ENCODE measurements at regions not wholly inside any gene's neighbourhood (a gene's known extent, or its start where the extent isn't known, plus 50 kb on each side); places are given as distances from the start of the nearest gene placed in this dataset.

- H3K36me3 ChIP-seq (ENCODE audit: control insufficient read depth in 1 of 2, insufficient read depth in 2 of 2, low read depth in 1 of 2, low read length in 2 of 2) = no peaks in the 10 kb centered on the region
- no peak overlapping the region for H4K8ac ChIP-seq (ENCODE audit: low read length)
- no peaks in the 10 kb centered on the region for H3K27me3 ChIP-seq (ENCODE audit: control insufficient read depth in 1 of 2, insufficient read depth in 1 of 2, low read length in 2 of 2)
- no peak overlapping the region for H4K91ac ChIP-seq (ENCODE audit: low read length)
- no CpG with 5 or more reads among the region's 2 CpGs for WGBS
- H3K9me3 ChIP-seq (ENCODE audit: control insufficient read depth, low read length) = peaks cover 31% of the 10 kb centered on the region
- no peak for DNase-seq
- H3K18ac ChIP-seq (ENCODE audit: low read depth in 1 of 2, low read length in 2 of 2) = no peak overlapping the region
- H2BK5ac ChIP-seq (ENCODE audit: low read depth, low read length, poor library complexity, severe bottlenecking) = no peak overlapping the region
- no peak overlapping the region for H2BK120ac ChIP-seq (ENCODE audit: low read depth, low read length)
- no peak overlapping the region for H3K27ac ChIP-seq (ENCODE audit: low read length, poor library complexity, severe bottlenecking)
- no peak overlapping the region for H3K4ac ChIP-seq (ENCODE audit: low read depth in 1 of 2, low read length in 2 of 2)
- no peak overlapping the region for H2AK5ac ChIP-seq (ENCODE audit: low read length, severe bottlenecking)
- H3K79me1 ChIP-seq (replicated peaks; ENCODE audit: low read length, poor library complexity, severe bottlenecking) = no peaks in the 10 kb centered on the region
- H3K4me1 ChIP-seq (ENCODE audit: control insufficient read depth, insufficient read depth, low read depth, low read length) = no peaks in the 10 kb centered on the region
- H2AFZ ChIP-seq (ENCODE audit: low read depth, low read length) = no peak overlapping the region
- no peak overlapping the region for H3K4me2 ChIP-seq (ENCODE audit: low read length, poor library complexity, severe bottlenecking)
- no peak overlapping the region for H3K14ac ChIP-seq (ENCODE audit: low read length in 2 of 2)
- no peak overlapping the region for H3K9ac ChIP-seq (ENCODE audit: low read length)
- no peak overlapping the region for H3K4me3 ChIP-seq (ENCODE audit: insufficient read depth in 1 of 2, low read depth in 1 of 2, low read length in 2 of 2)
- H2BK15ac ChIP-seq (ENCODE audit: low read depth, poor library complexity, severe bottlenecking) = no peak overlapping the region
- no peak overlapping the region for H2BK12ac ChIP-seq (ENCODE audit: low read length in 2 of 2)
- H3K23ac ChIP-seq (ENCODE audit: low read length in 2 of 2) = no peak overlapping the region
Measured at GRCh38 chrX:99494668-99495067, 915.4 kb downstream of the PCDH19 start.

GRCh38 chrX:99480728-99481127 lies 929.3 kb downstream of the PCDH19 start:
- H3K9ac ChIP-seq (ENCODE audit: low read length) = no peak overlapping the region
- no peaks in the 10 kb centered on the region for H3K79me1 ChIP-seq (replicated peaks; ENCODE audit: low read length, poor library complexity, severe bottlenecking)
- H2BK15ac ChIP-seq (ENCODE audit: low read depth, poor library complexity, severe bottlenecking) = no peak overlapping the region
- no peak overlapping the region for H3K23ac ChIP-seq (ENCODE audit: low read length in 2 of 2)
- H4K8ac ChIP-seq (ENCODE audit: low read length) = no peak overlapping the region
- no peaks in the 10 kb centered on the region for H3K36me3 ChIP-seq (ENCODE audit: control insufficient read depth in 1 of 2, insufficient read depth in 2 of 2, low read depth in 1 of 2, low read length in 2 of 2)
- H3K14ac ChIP-seq (ENCODE audit: low read length in 2 of 2) = no peak overlapping the region
- no peak overlapping the region for H2BK5ac ChIP-seq (ENCODE audit: low read depth, low read length, poor library complexity, severe bottlenecking)
- H3K9me3 ChIP-seq (ENCODE audit: control insufficient read depth, low read length) = no peaks in the 10 kb centered on the region
- no peak for DNase-seq
- H3K18ac ChIP-seq (ENCODE audit: low read depth in 1 of 2, low read length in 2 of 2) = no peak overlapping the region
- no peaks in the 10 kb centered on the region for H3K27me3 ChIP-seq (ENCODE audit: control insufficient read depth in 1 of 2, insufficient read depth in 1 of 2, low read length in 2 of 2)
- WGBS = no CpG with 5 or more reads among the region's 1 CpG
- no peak overlapping the region for H3K27ac ChIP-seq (ENCODE audit: low read length, poor library complexity, severe bottlenecking)
- H2AK5ac ChIP-seq (ENCODE audit: low read length, severe bottlenecking) = no peak overlapping the region
- H3K4me2 ChIP-seq (ENCODE audit: low read length, poor library complexity, severe bottlenecking) = no peak overlapping the region
- no peak overlapping the region for H2BK12ac ChIP-seq (ENCODE audit: low read length in 2 of 2)
- no peak overlapping the region for H4K91ac ChIP-seq (ENCODE audit: low read length)
- no peak overlapping the region for H3K4ac ChIP-seq (ENCODE audit: low read depth in 1 of 2, low read length in 2 of 2)
- H3K4me3 ChIP-seq (ENCODE audit: insufficient read depth in 1 of 2, low read depth in 1 of 2, low read length in 2 of 2) = no peak overlapping the region
- H2BK120ac ChIP-seq (ENCODE audit: low read depth, low read length) = no peak overlapping the region
- no peak overlapping the region for H2AFZ ChIP-seq (ENCODE audit: low read depth, low read length)
- no peaks in the 10 kb centered on the region for H3K4me1 ChIP-seq (ENCODE audit: control insufficient read depth, insufficient read depth, low read depth, low read length)

- Histone ChIP-seq H3K27me3 (ENCODE audit: control insufficient read depth in 1 of 2, insufficient read depth in 1 of 2, low read length in 2 of 2) (no peaks in the 10 kb centered on the region), H3K4me1 (ENCODE audit: control insufficient read depth, insufficient read depth, low read depth, low read length) (no peaks in the 10 kb centered on the region), H3K9me3 (ENCODE audit: control insufficient read depth, low read length) (peaks cover 3% of the 10 kb centered on the region), H2BK12ac (ENCODE audit: low read length in 2 of 2) (no peak overlapping the region), H2AK5ac (ENCODE audit: low read length, severe bottlenecking) (no peak overlapping the region), H3K4me2 (ENCODE audit: low read length, poor library complexity, severe bottlenecking) (no peak overlapping the region), H2BK5ac (ENCODE audit: low read depth, low read length, poor library complexity, severe bottlenecking) (no peak overlapping the region), H3K14ac (ENCODE audit: low read length in 2 of 2) (no peak overlapping the region), H3K18ac (ENCODE audit: low read depth in 1 of 2, low read length in 2 of 2) (no peak overlapping the region), H3K4ac (ENCODE audit: low read depth in 1 of 2, low read length in 2 of 2) (no peak overlapping the region), H2AFZ (ENCODE audit: low read depth, low read length) (no peak overlapping the region), H3K79me1 (replicated peaks; ENCODE audit: low read length, poor library complexity, severe bottlenecking) (no peaks in the 10 kb centered on the region), H4K91ac (ENCODE audit: low read length) (no peak overlapping the region), H3K36me3 (ENCODE audit: control insufficient read depth in 1 of 2, insufficient read depth in 2 of 2, low read depth in 1 of 2, low read length in 2 of 2) (no peaks in the 10 kb centered on the region), H3K9ac (ENCODE audit: low read length) (no peak overlapping the region), H2BK15ac (ENCODE audit: low read depth, poor library complexity, severe bottlenecking) (no peak overlapping the region), H3K27ac (ENCODE audit: low read length, poor library complexity, severe bottlenecking) (no peak overlapping the region), H2BK120ac (ENCODE audit: low read depth, low read length) (no peak overlapping the region), H3K23ac (ENCODE audit: low read length in 2 of 2) (no peak overlapping the region), H3K4me3 (ENCODE audit: insufficient read depth in 1 of 2, low read depth in 1 of 2, low read length in 2 of 2) (no peak overlapping the region), H4K8ac (ENCODE audit: low read length) (no peak overlapping the region)
- 64% methylated on average over 3 of the region's 3 CpGs for WGBS
- no peak for DNase-seq
Measured at GRCh38 chrX:99469439-99469838, 940.6 kb downstream of the PCDH19 start.

GRCh38 chrX:99468993-99469392 lies 941.1 kb downstream of the PCDH19 start:
- no peak overlapping the region for H2BK12ac ChIP-seq (ENCODE audit: low read length in 2 of 2)
- DNase-seq = no peak
- H2AFZ ChIP-seq (ENCODE audit: low read depth, low read length) = no peak overlapping the region
- H3K36me3 ChIP-seq (ENCODE audit: control insufficient read depth in 1 of 2, insufficient read depth in 2 of 2, low read depth in 1 of 2, low read length in 2 of 2) = no peaks in the 10 kb centered on the region
- WGBS = 58% methylated on average over 5 of the region's 5 CpGs
- H2BK120ac ChIP-seq (ENCODE audit: low read depth, low read length) = no peak overlapping the region
- no peak overlapping the region for H2BK5ac ChIP-seq (ENCODE audit: low read depth, low read length, poor library complexity, severe bottlenecking)
- H2BK15ac ChIP-seq (ENCODE audit: low read depth, poor library complexity, severe bottlenecking) = no peak overlapping the region
- no peak overlapping the region for H3K4me3 ChIP-seq (ENCODE audit: insufficient read depth in 1 of 2, low read depth in 1 of 2, low read length in 2 of 2)
- H3K27ac ChIP-seq (ENCODE audit: low read length, poor library complexity, severe bottlenecking) = no peak overlapping the region
- no peak overlapping the region for H3K14ac ChIP-seq (ENCODE audit: low read length in 2 of 2)
- H3K4me2 ChIP-seq (ENCODE audit: low read length, poor library complexity, severe bottlenecking) = no peak overlapping the region
- H3K4me1 ChIP-seq (ENCODE audit: control insufficient read depth, insufficient read depth, low read depth, low read length) = no peaks in the 10 kb centered on the region
- H3K9ac ChIP-seq (ENCODE audit: low read length) = no peak overlapping the region
- H3K79me1 ChIP-seq (replicated peaks; ENCODE audit: low read length, poor library complexity, severe bottlenecking) = no peaks in the 10 kb centered on the region
- no peak overlapping the region for H3K18ac ChIP-seq (ENCODE audit: low read depth in 1 of 2, low read length in 2 of 2)
- H4K91ac ChIP-seq (ENCODE audit: low read length) = no peak overlapping the region
- no peak overlapping the region for H4K8ac ChIP-seq (ENCODE audit: low read length)
- no peak overlapping the region for H3K23ac ChIP-seq (ENCODE audit: low read length in 2 of 2)
- H3K4ac ChIP-seq (ENCODE audit: low read depth in 1 of 2, low read length in 2 of 2) = no peak overlapping the region
- H3K27me3 ChIP-seq (ENCODE audit: control insufficient read depth in 1 of 2, insufficient read depth in 1 of 2, low read length in 2 of 2) = no peaks in the 10 kb centered on the region
- H3K9me3 ChIP-seq (ENCODE audit: control insufficient read depth, low read length) = peaks cover 3% of the 10 kb centered on the region
- H2AK5ac ChIP-seq (ENCODE audit: low read length, severe bottlenecking) = no peak overlapping the region
